LHCN-M2 (cell line): ENCODE measurements at regions not wholly inside any gene's neighbourhood (a gene's known extent, or its start where the extent isn't known, plus 50 kb on each side); places are given as distances from the start of the nearest gene placed in this dataset.

Source experiments
- DNase-seq: peaks from one replicate; pipeline ENCODE4 v3.0.0-alpha.2; 2012; ENCODE audit warnings: low read depth

DNA sequence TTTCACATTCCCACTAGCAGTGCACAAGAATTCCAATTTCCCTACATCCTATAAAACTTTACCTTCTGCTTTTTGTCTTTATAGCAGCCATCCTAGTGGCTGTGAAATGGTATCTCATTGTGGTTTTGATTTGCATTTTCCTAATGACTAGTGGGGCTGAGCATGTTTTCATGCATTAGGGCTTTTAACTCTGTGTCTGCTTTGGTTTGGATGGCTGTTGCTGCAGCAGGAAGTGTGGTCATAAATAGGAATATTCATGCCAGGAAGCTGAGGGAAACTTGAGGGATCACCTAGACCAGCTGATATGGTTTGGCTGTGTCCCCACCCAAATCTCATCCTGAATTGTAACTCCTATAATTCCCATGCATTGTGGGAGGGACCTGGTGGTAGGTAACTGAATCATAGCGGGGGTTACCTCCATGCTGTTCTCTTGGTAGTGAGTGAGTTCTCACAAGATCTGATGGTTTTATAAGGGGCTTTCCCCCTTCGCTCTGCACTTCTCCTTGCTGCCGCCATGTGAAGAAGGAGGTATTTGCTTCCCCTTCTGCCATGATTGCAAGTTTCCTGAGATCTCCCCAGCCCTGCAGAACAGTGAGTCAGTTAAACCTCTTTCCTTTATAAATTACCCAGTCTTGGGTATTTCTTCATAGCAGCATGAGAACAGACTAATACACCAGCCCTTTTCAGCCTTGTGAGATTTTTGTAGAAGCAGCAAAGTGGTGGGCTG lies 181.8 kb upstream of the PITRM1 start:
- DNase-seq: no peak

DNA sequence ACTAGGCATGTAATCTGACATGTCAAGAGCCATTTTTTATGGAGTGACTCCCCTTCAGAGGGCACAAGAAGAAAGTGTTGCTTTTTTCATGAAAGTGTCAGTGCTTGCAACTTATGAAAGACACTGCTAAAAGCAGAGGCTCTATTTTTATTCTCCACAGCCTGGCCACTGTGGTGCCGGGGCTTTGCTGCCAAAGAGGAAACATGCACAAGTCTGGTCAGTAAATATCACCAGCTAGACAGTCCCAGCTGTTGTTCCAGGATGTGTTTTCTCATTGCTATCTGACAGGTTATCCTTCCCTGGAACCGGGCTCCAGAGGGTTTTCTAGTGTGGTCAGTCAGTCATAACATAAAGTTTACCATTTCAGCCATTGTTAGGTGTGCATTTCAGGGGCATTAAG lies 180.7 kb upstream of the PITRM1 start:
- DNase-seq: no peak

DNA sequence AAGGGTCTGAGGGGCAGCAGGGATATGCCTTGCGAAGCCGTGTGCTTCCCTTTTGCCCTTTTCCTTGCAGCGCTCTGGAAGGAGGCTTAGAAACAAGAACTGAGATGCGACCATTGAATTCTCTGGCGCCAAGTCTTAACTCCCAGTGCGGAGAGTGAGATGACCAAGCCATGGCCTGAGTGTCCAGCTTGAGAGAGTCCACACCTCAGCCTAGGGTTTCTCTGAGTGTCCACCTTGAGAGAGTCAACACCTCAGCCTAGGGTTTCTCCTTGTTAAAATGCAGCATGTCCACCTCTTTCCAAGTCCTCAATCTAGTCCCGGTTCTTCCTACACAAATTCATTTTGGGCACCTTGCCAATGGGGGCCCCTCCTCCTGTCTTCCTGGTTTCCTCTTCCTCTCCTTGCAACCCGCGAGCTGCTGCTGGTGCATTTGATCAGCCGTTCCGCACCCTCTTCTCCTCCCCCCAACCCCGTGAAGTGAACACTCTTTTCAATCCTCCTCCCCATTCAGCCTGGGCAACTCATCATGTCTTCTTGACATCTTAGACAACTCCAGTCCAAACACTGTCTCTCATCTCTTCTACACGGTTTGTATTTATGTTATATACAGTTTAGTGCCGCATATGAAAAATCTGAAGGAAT lies 178.2 kb upstream of the PITRM1 start:
- DNase-seq: no peak

DNA sequence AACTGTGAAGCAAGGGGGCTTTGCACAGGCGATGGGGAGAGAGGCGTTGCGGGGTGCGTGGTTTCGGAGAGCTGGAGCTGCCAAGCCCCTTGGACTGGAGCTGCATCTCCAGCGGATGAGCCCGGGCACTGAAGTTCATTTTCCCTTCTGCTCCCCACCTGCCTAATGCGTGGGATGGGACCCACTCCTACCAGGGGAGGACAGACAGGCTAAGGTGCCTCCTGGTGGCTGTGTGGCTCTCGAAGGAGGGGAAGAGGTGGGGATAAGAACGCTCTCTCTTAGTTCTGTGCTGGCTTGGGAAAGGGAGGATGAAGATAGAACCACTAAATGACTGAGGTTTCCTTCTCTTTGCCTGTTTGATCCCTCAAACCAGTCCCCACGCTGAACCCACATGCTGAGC lies 177.6 kb upstream of the PITRM1 start:
- no peak for DNase-seq

GRCh38 chr10:3348564-3348963 lies 176.0 kb upstream of the PITRM1 start:
- no peak for DNase-seq

DNA sequence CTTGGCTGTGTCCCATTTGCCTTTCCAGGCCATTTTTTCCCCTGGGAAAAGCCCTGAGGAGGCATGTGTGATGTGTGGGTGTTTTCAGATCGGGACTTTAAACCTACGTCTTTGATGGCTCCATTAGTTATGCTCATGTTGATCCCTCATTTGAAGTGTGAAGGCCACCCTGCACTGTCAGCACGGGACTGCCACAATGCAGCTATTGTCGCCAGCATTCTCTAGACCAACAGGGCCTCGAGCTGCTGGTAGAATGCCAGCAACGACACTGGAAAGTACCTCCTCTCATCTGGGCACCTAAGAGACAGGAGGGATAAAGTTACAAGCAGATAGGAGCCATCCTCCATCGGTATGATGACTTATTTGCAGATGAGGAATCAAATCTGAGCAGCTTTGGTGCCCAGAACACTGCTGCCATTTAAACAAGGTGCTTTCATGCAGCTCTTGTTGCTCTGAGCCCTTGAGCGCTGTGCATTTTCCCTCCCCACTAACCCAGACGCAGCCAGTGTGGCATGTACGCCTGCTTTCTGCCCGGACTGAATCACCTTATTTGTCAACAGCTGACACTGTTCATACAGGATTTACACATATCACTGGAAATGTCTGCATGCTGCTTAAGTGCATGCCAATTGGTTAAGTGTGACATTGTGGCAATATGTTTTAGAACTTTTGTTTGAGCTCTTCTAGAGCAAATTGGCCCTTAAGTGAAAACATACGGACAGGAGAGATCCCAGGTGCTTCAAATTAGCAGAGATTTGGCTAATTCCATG lies 175.0 kb upstream of the PITRM1 start:
- DNase-seq: no peak

GRCh38 chr10:3346851-3347250 lies 174.3 kb upstream of the PITRM1 start:
- DNase-seq: no peak

DNA sequence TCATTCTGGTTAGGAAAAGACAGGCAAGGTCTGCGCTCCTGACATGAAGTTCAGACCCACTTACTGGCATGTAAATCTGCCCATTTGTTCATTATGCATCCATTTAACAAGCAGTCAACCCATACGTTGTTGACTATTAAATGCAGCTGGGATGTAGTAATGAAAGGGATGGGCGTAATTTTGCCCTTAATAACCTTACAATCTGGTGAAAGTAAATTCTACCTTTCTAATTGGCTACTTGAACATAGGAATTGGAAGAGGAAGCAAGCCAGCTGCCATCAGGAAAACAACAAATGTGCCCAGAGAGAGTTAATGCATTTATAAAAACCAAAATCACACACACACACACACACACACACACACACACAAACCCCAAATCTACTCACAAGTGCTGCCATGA lies 170.2 kb upstream of the PITRM1 start:
- DNase-seq: no peak

GRCh38 chr10:3340127-3340730 lies 167.6 kb upstream of the PITRM1 start:
- no peak for DNase-seq

DNA sequence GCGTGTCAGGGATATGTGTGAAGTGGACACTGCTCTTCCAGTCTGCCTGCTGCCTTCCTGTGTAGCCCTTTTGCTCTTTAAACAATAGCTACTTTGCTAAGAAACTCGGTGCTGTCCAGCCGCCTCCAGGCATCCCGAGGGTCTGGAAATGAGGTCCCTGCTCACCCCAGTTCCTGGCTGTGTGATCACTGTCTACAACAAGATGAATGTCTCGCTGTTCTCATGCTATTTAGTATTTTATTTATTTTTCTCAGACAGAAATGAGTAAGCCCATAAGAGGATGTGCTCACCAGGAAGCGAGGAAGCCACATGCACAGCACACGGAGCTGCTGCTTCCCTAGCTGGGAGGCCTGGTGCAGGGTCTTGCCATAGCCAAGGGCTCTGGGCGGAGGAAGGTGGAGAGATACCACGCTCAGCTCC lies 167.0 kb upstream of the PITRM1 start:
- DNase-seq: peak; percentile 2

- DNase-seq: no peak
Observed at GRCh38 chr10:3339121-3339520, 166.5 kb upstream of the PITRM1 start.

GRCh38 chr10:3337741-3338140 lies 165.2 kb upstream of the PITRM1 start:
- DNase-seq: no peak

GRCh38 chr10:3336673-3337293 lies 164.2 kb upstream of the PITRM1 start:
- DNase-seq: no peak

DNA sequence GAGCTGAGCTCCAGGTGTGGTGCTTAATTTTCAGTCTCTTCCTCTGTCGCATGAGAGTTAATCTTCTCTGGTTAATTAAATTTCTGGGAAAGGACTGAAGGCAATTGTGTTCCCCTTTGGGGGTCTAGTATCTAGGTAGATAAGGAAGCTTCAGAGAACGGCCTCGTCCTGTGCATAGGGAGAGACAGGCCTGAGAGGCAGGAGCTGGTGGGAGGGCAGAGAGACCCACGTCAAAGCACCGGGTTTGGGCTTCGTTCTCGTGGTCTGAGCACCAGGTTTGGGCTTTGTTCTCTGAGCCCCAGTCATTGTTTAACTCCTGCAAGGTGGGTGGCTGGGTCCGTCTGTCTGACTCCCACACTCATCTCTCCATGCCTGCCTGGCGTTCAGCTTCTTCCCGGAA lies 160.8 kb upstream of the PITRM1 start:
- no peak for DNase-seq

DNA sequence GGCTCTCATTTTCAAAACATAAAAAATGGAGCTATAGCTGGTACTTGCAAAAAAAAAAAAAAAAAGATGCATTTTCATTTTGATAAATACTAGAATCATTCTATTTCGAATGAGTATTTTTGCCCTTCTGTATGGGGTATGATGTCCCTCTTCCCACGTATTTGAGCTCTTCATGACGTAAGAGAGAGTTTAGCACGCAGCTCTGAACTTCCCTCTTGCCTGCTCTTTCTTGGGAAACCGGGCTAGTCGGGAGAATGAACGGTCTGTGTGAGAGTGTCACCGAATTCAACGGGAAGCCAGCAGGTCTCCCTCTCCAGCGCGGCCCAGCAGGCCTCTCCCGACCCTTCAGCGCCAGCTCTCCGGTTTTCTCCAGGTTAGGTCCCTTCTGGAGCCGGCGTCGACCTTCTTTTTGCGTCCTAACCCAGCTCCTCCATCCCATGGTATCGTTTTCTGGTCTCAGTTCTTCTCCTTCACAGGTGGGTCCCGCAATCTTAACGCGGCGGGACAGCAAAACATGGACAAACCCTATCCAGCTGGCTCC lies 159.2 kb upstream of the PITRM1 start:
- DNase-seq: no peak

- no peak for DNase-seq
Observed at GRCh38 chr10:3331187-3331586, 158.6 kb upstream of the PITRM1 start.

- DNase-seq: peak; percentile 33
Observed at GRCh38 chr10:3330663-3331062, 158.1 kb upstream of the PITRM1 start.

GRCh38 chr10:3325954-3326750 lies 153.6 kb upstream of the PITRM1 start:
- DNase-seq: no peak

DNA sequence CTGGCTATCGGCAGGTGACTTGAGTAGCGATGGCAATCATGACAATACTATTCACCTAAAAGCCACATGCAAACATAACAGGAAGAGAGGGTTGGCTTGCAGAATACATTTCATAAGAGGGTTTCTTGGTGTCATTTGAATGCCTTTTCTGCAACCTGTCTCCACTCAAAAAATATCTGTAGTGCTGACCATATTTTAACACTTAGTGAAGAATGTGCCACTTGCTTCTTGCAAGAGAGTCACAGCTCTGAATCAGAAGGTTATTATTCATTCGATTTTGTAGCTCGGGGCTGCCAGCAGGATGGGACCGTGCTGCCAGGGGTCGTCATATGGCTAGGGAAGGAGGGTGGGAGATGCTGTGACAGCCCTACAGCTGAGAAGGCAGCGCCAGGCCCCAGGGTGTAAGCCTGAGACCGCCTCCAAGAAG lies 152.0 kb upstream of the PITRM1 start:
- DNase-seq: no peak

- peak; percentile 66 for DNase-seq
Observed at GRCh38 chr10:3323865-3324498, 151.4 kb upstream of the PITRM1 start.
